ENCODE measurements at regions not wholly inside any gene's neighbourhood (a gene's known extent, or its start where the extent isn't known, plus 50 kb on each side); places are given as distances from the start of the nearest gene placed in this dataset.

DNA sequence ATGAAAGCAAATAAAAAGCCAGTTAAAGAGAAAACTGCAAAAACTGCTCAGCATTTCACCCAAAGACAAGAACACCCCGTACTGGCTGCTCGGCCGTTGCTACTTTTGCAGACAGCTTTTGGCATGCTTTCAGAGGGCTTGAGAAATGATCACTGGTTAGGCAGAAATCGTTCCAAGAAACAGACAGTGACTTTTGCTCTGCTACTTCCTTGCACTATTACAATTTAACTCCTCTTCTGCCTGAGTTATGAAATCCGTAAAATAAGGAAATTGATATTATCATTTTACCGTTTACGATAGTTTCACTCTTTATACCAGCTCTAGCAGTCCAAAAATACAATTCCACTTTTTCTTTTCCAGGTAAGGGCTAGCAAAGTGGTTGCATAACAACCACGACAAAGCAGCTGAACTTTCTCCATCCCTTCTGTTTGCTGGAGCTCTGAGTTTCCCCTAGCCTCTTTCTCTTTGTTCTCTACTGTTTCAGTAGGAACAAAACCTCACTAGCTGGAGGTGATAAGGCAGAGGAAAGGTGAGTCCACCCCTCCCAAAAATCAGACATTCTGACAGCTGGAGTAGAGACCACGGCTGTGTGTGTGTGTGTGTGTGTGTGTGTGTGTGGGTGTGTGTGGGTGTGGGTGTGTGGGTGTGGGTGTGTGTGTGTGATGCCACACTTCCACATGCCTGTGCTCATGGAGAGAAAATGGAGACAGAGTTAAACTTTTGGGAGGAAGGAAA lies 191.8 kb upstream of the RREB1 start (continued):
- TF ChIP-seq HOXB6 (CRISPR knock-in tag; IDR thresholded peaks at IDR 0.05; ENCODE audit: borderline replicate concordance) (no peak), ZNF354B (CRISPR knock-in tag; IDR thresholded peaks at IDR 0.05) (no peak), DIDO1 (tag; IDR thresholded peaks at IDR 0.05; ENCODE audit: low read depth) (no peak), KDM4B (IDR thresholded peaks at IDR 0.05; ENCODE audit: borderline replicate concordance in 2 of 2, low read depth in 1 of 2) (no peak), MEF2D (tag; conservative IDR thresholded peaks at IDR 0.05; ENCODE audit: low read depth) (no peak), HIVEP1 (CRISPR knock-in tag; IDR thresholded peaks at IDR 0.05) (0 out of 2 replicates have a peak, but pooled peaks have one; percentile 27), ATF1 (CRISPR knock-in tag; IDR thresholded peaks at IDR 0.05) (no peak), ATF1 (tag; IDR thresholded peaks at IDR 0.05) (no peak), POLR2G (IDR thresholded peaks at IDR 0.05; ENCODE audit: low read depth, low read length) (no peak), SMAD3 (CRISPR knock-in tag; conservative IDR thresholded peaks at IDR 0.05) (no peak), ZSCAN29 (IDR thresholded peaks at IDR 0.05) (no peak), RUNX1 (IDR thresholded peaks at IDR 0.05; ENCODE audit: low read depth) (no peak), ZNF263 (CRISPR knock-in tag; IDR thresholded peaks at IDR 0.05; ENCODE audit: borderline replicate concordance) (no peak), STAT5A (IDR thresholded peaks at IDR 0.05; ENCODE audit: borderline replicate concordance, low read length) (no peak), LARP7 (IDR thresholded peaks at IDR 0.05) (no peak), HCFC1 (IDR thresholded peaks at IDR 0.05; ENCODE audit: low read depth, low read length) (no peak), MED1 (CRISPR knock-in tag; IDR thresholded peaks at IDR 0.05; ENCODE audit: borderline replicate concordance) (no peak), RBBP5 (IDR thresholded peaks at IDR 0.05; ENCODE audit: borderline replicate concordance, insufficient read depth, low read length, poor library complexity, severe bottlenecking) (no peak), EGR1 (conservative IDR thresholded peaks at IDR 0.05) (peak; percentile 48), ZC3H8 (IDR thresholded peaks at IDR 0.05) (no peak), MCM3 (IDR thresholded peaks at IDR 0.05) (no peak), POLR2H (tag; IDR thresholded peaks at IDR 0.05; ENCODE audit: low read depth) (no peak), ZNF239 (CRISPR knock-in tag; IDR thresholded peaks at IDR 0.05) (no peak)
- TF ChIP-seq, protein P1, sequence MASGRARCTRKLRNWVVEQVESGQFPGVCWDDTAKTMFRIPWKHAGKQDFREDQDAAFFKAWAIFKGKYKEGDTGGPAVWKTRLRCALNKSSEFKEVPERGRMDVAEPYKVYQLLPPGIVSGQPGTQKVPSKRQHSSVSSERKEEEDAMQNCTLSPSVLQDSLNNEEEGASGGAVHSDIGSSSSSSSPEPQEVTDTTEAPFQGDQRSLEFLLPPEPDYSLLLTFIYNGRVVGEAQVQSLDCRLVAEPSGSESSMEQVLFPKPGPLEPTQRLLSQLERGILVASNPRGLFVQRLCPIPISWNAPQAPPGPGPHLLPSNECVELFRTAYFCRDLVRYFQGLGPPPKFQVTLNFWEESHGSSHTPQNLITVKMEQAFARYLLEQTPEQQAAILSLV (tag; IDR thresholded peaks at IDR 0.05), result no peak
- TF ChIP-seq, protein P2, sequence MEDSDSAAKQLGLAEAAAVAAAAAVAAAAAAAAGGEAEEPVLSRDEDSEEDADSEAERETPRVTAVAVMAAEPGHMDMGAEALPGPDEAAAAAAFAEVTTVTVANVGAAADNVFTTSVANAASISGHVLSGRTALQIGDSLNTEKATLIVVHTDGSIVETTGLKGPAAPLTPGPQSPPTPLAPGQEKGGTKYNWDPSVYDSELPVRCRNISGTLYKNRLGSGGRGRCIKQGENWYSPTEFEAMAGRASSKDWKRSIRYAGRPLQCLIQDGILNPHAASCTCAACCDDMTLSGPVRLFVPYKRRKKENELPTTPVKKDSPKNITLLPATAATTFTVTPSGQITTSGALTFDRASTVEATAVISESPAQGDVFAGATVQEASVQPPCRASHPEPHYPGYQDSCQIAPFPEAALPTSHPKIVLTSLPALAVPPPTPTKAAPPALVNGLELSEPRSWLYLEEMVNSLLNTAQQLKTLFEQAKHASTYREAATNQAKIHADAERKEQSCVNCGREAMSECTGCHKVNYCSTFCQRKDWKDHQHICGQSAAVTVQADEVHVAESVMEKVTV (CRISPR knock-in tag; IDR thresholded peaks at IDR 0.05), result 0 out of 2 replicates have a peak, but pooled peaks have one; percentile 7
- TF ChIP-seq, protein P3, sequence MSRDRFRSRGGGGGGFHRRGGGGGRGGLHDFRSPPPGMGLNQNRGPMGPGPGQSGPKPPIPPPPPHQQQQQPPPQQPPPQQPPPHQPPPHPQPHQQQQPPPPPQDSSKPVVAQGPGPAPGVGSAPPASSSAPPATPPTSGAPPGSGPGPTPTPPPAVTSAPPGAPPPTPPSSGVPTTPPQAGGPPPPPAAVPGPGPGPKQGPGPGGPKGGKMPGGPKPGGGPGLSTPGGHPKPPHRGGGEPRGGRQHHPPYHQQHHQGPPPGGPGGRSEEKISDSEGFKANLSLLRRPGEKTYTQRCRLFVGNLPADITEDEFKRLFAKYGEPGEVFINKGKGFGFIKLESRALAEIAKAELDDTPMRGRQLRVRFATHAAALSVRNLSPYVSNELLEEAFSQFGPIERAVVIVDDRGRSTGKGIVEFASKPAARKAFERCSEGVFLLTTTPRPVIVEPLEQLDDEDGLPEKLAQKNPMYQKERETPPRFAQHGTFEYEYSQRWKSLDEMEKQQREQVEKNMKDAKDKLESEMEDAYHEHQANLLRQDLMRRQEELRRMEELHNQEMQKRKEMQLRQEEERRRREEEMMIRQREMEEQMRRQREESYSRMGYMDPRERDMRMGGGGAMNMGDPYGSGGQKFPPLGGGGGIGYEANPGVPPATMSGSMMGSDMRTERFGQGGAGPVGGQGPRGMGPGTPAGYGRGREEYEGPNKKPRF (IDR thresholded peaks at IDR 0.05; ENCODE audit: low read depth, low read length), result no peak
- TF ChIP-seq, protein P4, sequence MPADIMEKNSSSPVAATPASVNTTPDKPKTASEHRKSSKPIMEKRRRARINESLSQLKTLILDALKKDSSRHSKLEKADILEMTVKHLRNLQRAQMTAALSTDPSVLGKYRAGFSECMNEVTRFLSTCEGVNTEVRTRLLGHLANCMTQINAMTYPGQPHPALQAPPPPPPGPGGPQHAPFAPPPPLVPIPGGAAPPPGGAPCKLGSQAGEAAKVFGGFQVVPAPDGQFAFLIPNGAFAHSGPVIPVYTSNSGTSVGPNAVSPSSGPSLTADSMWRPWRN (IDR thresholded peaks at IDR 0.05; ENCODE audit: low read depth), result no peak

All from K562 (cell line).